A549 (cell line): ENCODE measurements at regions not wholly inside any gene's neighbourhood (a gene's known extent, or its start where the extent isn't known, plus 50 kb on each side); places are given as distances from the start of the nearest gene placed in this dataset.

ENCODE experiments used
- BHLHE40 ChIP-seq: IDR thresholded peaks from 2 replicates; pipeline ENCODE4 v1.6.1; 2012; ENCODE audit warnings: low read depth, low read length, inconsistent platforms
- CHD4 ChIP-seq: fragments of 200-600 bp; sonication (generic); IDR thresholded peaks from 2 replicates; pipeline ENCODE4 v1.6.1; 2016; ENCODE audit warnings: antibody characterized with exemption, mild to moderate bottlenecking, borderline replicate concordance
- HDAC2 ChIP-seq: fragments of 200-600 bp; sonication (generic); IDR thresholded peaks from 2 replicates; pipeline ENCODE4 v1.6.1; 2016
- MAZ ChIP-seq: fragments of 150-350 bp; IDR thresholded peaks from 2 replicates; pipeline ENCODE4 v1.6.1; 2014; ENCODE audit warnings: antibody characterized with exemption, low read depth, low read length, borderline replicate concordance
- PBX3 ChIP-seq: IDR thresholded peaks from 2 replicates; pipeline ENCODE4 v1.6.1; 2012
- POLR2A ChIP-seq: IDR thresholded peaks from 2 replicates; pipeline ENCODE4 v1.6.1; 2012; ENCODE audit warnings: mild to moderate bottlenecking, low read length
- RAD21 ChIP-seq, 2 experiments: fragments of >200 bp in 1 of 2; sonication (Bioruptor Twin) in 1 of 2; formaldehyde crosslinking in 1 of 2; IDR thresholded peaks in 1 of 2; conservative IDR thresholded peaks in 1 of 2; 2 replicates in 1 of 2; 3 replicates in 1 of 2; pipeline ENCODE4 v1.6.1; 2012 to 2018; ENCODE audit warnings: inconsistent platforms in 1 of 2
- REST ChIP-seq: fragments of 200-600 bp; sonication (generic); IDR thresholded peaks from 2 replicates; pipeline ENCODE4 v1.6.1; 2016; ENCODE audit warnings: antibody characterized with exemption, mild to moderate bottlenecking, moderate library complexity
- RNF2 ChIP-seq: fragments of 200-600 bp; sonication (generic); IDR thresholded peaks from 2 replicates; pipeline ENCODE4 v1.6.1; 2016; ENCODE audit warnings: low read depth, mild to moderate bottlenecking, antibody characterized with exemption, moderate library complexity, borderline replicate concordance
- SREBF2 ChIP-seq: fragments of 450-650 bp; IDR thresholded peaks from 2 replicates; pipeline ENCODE4 v1.6.1; 2014; ENCODE audit warnings: mild to moderate bottlenecking, moderate library complexity
- ZC3H11A ChIP-seq: fragments of 450-650 bp; IDR thresholded peaks from 2 replicates; pipeline ENCODE4 v1.6.1; 2014; ENCODE audit warnings: antibody characterized with exemption, mild to moderate bottlenecking
- TF ChIP-seq, protein P1 (sequence below): fragments of >200 bp; sonication (Bioruptor Twin); formaldehyde crosslinking; IDR thresholded peaks from 3 replicates; pipeline ENCODE4 v1.5.1; 2016
- TF ChIP-seq, protein P2 (sequence below): IDR thresholded peaks from 2 replicates; pipeline ENCODE4 v1.6.1; 2012
- TF ChIP-seq, protein P3 (sequence below): fragments of 450-650 bp; IDR thresholded peaks from 2 replicates; pipeline ENCODE4 v1.6.1; 2014; ENCODE audit warnings: antibody characterized with exemption

GRCh38 chr13:63607153-63607552, 2191.5 kb upstream of the PCDH20 start:
- TF ChIP-seq, protein P1, sequence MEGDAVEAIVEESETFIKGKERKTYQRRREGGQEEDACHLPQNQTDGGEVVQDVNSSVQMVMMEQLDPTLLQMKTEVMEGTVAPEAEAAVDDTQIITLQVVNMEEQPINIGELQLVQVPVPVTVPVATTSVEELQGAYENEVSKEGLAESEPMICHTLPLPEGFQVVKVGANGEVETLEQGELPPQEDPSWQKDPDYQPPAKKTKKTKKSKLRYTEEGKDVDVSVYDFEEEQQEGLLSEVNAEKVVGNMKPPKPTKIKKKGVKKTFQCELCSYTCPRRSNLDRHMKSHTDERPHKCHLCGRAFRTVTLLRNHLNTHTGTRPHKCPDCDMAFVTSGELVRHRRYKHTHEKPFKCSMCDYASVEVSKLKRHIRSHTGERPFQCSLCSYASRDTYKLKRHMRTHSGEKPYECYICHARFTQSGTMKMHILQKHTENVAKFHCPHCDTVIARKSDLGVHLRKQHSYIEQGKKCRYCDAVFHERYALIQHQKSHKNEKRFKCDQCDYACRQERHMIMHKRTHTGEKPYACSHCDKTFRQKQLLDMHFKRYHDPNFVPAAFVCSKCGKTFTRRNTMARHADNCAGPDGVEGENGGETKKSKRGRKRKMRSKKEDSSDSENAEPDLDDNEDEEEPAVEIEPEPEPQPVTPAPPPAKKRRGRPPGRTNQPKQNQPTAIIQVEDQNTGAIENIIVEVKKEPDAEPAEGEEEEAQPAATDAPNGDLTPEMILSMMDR = no peak
- TF ChIP-seq HDAC2 (no peak), POLR2A (no peak), MAZ (no peak), RAD21 (conservative IDR thresholded peaks at IDR 0.05 in 1 of 2, IDR thresholded peaks at IDR 0.05 in 1 of 2) (no peak), PBX3 (no peak), REST (no peak), SREBF2 (no peak), CHD4 (no peak), BHLHE40 (no peak), RNF2 (no peak), ZC3H11A (no peak)
- TF ChIP-seq, protein P2, sequence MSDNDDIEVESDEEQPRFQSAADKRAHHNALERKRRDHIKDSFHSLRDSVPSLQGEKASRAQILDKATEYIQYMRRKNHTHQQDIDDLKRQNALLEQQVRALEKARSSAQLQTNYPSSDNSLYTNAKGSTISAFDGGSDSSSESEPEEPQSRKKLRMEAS = no peak
- TF ChIP-seq, protein P3, sequence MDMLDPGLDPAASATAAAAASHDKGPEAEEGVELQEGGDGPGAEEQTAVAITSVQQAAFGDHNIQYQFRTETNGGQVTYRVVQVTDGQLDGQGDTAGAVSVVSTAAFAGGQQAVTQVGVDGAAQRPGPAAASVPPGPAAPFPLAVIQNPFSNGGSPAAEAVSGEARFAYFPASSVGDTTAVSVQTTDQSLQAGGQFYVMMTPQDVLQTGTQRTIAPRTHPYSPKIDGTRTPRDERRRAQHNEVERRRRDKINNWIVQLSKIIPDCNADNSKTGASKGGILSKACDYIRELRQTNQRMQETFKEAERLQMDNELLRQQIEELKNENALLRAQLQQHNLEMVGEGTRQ = no peak
